Suppressor macrophage treated with lipopolysaccharide for 4 hours (primary cell): ENCODE measurements at regions not wholly inside any gene's neighbourhood (a gene's known extent, or its start where the extent isn't known, plus 50 kb on each side); places are given as distances from the start of the nearest gene placed in this dataset.
"Not testable (repeated sequence)": the region's sequence is repeated elsewhere in the genome, so short reads cannot be mapped to it uniquely, and the experiment has no call there.

Source experiments
- DNase-seq: peaks from one replicate; pipeline ENCODE4 v3.0.0-alpha.2; 2020

DNA sequence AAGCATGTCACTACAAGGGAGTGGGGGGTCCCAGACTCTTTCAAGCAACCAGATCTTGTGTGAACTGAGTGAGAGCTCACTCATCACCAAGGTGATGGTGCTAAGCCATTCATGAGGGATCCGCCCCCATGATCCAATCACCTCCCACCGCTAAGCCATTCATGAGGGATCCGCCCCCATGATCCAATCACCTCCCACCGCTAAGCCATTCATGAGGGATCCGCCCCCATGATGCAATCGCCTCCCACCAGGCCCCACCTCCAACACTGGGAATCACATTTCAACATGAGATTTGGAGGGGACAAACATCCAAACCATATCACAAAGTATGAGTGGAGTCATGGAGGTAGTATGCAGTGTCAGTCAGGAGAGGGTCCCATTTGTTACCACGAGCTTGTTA, 64.8 kb upstream of the PROKR2 start:
- DNase-seq = not testable (repeated sequence)

DNA sequence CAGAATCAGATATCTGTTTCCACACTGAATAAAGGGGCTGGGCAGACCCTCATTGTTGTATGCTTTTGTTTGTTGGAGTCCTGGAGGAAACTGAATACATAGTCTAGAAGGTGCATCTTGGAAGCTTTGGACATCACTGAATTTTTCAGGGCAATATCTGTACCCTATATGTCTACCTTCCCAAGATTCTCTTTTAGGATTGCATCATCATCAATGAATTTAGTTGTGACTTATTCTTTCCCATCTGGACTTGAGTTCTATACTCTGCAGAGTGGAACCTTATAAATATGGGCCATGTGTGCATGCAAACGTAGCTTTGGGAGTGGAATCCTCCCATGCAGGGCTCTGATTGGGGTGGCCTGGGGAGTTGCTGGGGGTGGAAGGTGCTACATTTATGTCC, 60.7 kb upstream of the PROKR2 start:
- DNase-seq = no peak

DNA sequence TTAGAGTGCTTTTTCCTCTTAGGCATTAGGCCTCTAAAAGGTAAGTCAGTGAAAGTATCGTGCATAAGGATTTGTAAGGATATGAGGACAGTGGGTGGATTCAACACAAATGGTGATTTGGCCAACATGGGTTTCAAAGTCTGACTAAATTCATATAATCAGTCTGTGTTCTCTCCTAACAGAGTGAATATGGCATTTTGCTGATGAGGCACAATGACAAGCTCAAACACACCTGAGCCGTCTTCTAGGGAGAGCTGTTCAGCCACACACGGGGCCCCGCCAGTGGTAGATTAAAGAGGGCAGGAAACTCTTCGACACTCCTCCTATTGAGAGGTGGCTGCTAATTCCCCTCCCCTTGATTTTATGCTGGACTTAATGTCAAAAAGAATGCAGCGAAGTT, 59.5 kb upstream of the PROKR2 start:
- DNase-seq = no peak

DNA sequence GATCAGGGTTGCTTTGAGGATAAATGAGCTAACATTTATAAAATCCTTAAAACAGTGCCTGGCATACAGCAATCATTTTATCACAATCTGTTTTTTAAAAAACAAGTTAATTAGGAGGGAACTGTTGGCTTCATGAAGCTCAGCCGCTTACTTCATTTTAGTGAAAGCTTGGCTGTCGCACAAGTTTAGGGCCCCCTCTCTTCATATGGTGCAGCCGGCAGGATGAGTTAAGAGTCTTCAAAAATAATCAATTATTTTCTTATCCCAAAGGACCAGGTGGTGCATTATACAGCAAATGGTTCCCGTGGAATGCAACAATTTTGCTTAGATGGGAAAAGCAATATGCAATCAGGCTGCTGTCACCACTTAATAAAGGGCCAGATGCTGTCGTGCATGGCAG, 57.4 kb upstream of the PROKR2 start:
- no peak for DNase-seq

DNA sequence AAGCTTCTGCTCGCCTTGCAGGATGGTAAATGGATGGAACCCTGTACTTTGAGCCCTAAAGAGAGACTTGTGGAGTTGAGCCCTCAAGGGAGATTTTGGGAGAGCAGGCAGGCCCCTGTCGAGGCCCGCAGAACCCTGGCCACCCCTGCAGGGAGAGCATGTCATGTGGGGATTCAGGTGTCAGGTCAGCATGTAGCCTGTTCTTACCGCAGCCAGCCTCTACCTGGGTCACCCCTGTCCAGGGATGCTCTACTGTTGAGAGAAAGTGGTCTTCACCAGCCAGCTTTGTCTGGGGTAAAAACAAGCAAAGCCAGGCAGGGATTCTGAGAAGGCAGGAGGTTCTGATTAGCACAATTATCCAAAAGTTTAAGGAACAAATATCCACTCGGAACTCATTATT, 55.6 kb upstream of the PROKR2 start:
- no peak for DNase-seq

DNA sequence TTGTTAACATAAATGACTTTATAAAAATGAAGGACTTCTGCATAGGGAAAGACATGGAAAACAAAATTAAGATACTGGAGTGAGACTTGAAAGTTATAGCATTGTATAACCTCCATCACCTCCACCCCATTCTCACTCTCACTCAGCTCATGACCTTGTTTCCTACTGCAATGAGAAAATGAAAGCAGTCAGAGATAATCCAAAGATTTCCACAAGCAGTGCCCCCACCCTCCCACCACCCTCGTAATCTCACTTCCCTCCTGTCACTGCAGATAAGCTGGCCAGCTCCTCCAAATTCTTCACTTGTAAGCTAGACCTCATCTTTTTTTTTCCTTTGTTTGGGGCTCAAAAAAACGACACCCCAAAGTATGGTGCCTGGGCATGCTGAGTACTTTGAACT, 52.9 kb upstream of the PROKR2 start:
- DNase-seq = peak; percentile 39
